H1 (cell line): ENCODE measurements at regions not wholly inside any gene's neighbourhood (a gene's known extent, or its start where the extent isn't known, plus 50 kb on each side); places are given as distances from the start of the nearest gene placed in this dataset.

Source experiments
- POU5F1 ChIP-seq: IDR thresholded peaks from 2 replicates; pipeline ENCODE4 v1.6.1; 2011; ENCODE audit warnings: low read depth, mild to moderate bottlenecking, low read length, moderate library complexity
- YY1 ChIP-seq: IDR thresholded peaks from 2 replicates; pipeline ENCODE4 v1.6.1; 2011; ENCODE audit warnings: low read depth, mild to moderate bottlenecking, low read length
- TF ChIP-seq, protein P1 (sequence below): fragments of 300-600 bp; sonication (generic); IDR thresholded peaks from 2 replicates; pipeline ENCODE4 v1.7.1; 2012; ENCODE audit warnings: low read length, moderate library complexity, mild to moderate bottlenecking, inconsistent platforms; ENCODE audit not compliant: insufficient replicate concordance

DNA sequence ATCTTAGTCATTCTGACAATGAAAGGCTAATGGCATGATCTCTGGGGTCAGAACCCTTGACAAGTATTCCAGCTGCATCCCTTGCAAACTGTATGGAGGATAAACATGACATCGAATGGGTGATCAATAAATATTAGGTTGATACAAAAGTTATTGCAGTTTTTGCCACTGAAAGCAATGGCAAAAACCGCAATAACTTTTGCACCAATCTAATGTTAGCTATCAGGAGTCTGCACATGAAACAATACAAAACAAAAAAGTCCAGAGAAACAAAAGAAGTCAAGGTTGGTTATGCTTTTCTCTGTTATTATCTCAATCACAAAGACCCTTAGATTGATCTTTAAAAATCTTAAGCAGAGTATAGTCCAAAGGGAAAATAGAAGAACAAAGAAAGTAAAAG lies 292.7 kb downstream of the DUSP10 start (continued):
- TF ChIP-seq, protein P1, sequence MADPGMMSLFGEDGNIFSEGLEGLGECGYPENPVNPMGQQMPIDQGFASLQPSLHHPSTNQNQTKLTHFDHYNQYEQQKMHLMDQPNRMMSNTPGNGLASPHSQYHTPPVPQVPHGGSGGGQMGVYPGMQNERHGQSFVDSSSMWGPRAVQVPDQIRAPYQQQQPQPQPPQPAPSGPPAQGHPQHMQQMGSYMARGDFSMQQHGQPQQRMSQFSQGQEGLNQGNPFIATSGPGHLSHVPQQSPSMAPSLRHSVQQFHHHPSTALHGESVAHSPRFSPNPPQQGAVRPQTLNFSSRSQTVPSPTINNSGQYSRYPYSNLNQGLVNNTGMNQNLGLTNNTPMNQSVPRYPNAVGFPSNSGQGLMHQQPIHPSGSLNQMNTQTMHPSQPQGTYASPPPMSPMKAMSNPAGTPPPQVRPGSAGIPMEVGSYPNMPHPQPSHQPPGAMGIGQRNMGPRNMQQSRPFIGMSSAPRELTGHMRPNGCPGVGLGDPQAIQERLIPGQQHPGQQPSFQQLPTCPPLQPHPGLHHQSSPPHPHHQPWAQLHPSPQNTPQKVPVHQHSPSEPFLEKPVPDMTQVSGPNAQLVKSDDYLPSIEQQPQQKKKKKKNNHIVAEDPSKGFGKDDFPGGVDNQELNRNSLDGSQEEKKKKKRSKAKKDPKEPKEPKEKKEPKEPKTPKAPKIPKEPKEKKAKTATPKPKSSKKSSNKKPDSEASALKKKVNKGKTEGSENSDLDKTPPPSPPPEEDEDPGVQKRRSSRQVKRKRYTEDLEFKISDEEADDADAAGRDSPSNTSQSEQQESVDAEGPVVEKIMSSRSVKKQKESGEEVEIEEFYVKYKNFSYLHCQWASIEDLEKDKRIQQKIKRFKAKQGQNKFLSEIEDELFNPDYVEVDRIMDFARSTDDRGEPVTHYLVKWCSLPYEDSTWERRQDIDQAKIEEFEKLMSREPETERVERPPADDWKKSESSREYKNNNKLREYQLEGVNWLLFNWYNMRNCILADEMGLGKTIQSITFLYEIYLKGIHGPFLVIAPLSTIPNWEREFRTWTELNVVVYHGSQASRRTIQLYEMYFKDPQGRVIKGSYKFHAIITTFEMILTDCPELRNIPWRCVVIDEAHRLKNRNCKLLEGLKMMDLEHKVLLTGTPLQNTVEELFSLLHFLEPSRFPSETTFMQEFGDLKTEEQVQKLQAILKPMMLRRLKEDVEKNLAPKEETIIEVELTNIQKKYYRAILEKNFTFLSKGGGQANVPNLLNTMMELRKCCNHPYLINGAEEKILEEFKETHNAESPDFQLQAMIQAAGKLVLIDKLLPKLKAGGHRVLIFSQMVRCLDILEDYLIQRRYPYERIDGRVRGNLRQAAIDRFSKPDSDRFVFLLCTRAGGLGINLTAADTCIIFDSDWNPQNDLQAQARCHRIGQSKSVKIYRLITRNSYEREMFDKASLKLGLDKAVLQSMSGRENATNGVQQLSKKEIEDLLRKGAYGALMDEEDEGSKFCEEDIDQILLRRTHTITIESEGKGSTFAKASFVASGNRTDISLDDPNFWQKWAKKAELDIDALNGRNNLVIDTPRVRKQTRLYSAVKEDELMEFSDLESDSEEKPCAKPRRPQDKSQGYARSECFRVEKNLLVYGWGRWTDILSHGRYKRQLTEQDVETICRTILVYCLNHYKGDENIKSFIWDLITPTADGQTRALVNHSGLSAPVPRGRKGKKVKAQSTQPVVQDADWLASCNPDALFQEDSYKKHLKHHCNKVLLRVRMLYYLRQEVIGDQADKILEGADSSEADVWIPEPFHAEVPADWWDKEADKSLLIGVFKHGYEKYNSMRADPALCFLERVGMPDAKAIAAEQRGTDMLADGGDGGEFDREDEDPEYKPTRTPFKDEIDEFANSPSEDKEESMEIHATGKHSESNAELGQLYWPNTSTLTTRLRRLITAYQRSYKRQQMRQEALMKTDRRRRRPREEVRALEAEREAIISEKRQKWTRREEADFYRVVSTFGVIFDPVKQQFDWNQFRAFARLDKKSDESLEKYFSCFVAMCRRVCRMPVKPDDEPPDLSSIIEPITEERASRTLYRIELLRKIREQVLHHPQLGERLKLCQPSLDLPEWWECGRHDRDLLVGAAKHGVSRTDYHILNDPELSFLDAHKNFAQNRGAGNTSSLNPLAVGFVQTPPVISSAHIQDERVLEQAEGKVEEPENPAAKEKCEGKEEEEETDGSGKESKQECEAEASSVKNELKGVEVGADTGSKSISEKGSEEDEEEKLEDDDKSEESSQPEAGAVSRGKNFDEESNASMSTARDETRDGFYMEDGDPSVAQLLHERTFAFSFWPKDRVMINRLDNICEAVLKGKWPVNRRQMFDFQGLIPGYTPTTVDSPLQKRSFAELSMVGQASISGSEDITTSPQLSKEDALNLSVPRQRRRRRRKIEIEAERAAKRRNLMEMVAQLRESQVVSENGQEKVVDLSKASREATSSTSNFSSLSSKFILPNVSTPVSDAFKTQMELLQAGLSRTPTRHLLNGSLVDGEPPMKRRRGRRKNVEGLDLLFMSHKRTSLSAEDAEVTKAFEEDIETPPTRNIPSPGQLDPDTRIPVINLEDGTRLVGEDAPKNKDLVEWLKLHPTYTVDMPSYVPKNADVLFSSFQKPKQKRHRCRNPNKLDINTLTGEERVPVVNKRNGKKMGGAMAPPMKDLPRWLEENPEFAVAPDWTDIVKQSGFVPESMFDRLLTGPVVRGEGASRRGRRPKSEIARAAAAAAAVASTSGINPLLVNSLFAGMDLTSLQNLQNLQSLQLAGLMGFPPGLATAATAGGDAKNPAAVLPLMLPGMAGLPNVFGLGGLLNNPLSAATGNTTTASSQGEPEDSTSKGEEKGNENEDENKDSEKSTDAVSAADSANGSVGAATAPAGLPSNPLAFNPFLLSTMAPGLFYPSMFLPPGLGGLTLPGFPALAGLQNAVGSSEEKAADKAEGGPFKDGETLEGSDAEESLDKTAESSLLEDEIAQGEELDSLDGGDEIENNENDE: no peak
- TF ChIP-seq POU5F1: no peak
- TF ChIP-seq YY1: no peak
- TF ChIP-seq, all 59 proteins: peak for 0
